Astrocyte (in vitro differentiated cells and primary cell): ENCODE measurements at regions not wholly inside any gene's neighbourhood (a gene's known extent, or its start where the extent isn't known, plus 50 kb on each side); places are given as distances from the start of the nearest gene placed in this dataset.

Experiments used
- EZH2 ChIP-seq: IDR thresholded peaks from 2 replicates; pipeline ENCODE4 v1.6.1; 2012; ENCODE audit warnings: mild to moderate bottlenecking, low read length, inconsistent platforms; ENCODE audit not compliant: insufficient read depth
- TF ChIP-seq, protein P1 (sequence below): IDR thresholded peaks from 2 replicates; pipeline ENCODE4 v1.5.1; 2011; ENCODE audit warnings: low read depth, mild to moderate bottlenecking, inconsistent platforms, low read length, moderate library complexity; ENCODE audit not compliant: insufficient read depth

DNA sequence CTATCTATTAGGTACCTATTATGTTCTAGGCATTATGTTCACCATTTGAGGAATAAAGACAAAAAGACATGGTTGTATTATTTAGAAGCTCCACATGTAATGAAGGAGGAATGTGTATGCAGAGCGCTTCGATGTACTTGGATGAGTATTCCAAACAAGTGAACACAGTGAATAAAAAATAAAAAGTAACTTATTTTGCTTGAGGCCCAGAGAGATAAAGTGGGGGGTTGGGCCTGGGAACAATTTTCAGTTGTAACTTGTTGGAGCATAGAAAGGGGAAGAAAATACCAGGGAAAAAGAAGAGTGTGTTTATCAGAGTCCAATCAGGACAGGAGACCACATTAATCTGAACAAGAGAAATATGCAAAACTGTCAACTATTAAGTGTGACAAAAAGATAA is 445.7 kb upstream of the BCHE start:
- TF ChIP-seq, protein P1, sequence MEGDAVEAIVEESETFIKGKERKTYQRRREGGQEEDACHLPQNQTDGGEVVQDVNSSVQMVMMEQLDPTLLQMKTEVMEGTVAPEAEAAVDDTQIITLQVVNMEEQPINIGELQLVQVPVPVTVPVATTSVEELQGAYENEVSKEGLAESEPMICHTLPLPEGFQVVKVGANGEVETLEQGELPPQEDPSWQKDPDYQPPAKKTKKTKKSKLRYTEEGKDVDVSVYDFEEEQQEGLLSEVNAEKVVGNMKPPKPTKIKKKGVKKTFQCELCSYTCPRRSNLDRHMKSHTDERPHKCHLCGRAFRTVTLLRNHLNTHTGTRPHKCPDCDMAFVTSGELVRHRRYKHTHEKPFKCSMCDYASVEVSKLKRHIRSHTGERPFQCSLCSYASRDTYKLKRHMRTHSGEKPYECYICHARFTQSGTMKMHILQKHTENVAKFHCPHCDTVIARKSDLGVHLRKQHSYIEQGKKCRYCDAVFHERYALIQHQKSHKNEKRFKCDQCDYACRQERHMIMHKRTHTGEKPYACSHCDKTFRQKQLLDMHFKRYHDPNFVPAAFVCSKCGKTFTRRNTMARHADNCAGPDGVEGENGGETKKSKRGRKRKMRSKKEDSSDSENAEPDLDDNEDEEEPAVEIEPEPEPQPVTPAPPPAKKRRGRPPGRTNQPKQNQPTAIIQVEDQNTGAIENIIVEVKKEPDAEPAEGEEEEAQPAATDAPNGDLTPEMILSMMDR = no peak
- TF ChIP-seq EZH2 = no peak
